ENCODE measurements at regions not wholly inside any gene's neighbourhood (a gene's known extent, or its start where the extent isn't known, plus 50 kb on each side); places are given as distances from the start of the nearest gene placed in this dataset.

- no peak for TF ChIP-seq EGR1 (IDR thresholded peaks at IDR 0.05)
- no peak for TF ChIP-seq NFIC (IDR thresholded peaks at IDR 0.05)
- no peak for TF ChIP-seq CREB1 (IDR thresholded peaks at IDR 0.05; ENCODE audit: low read depth)
- TF ChIP-seq TEAD4 (IDR thresholded peaks at IDR 0.05), result no peak
- TF ChIP-seq CEBPB (IDR thresholded peaks at IDR 0.05), result no peak
- TF ChIP-seq, protein P1, sequence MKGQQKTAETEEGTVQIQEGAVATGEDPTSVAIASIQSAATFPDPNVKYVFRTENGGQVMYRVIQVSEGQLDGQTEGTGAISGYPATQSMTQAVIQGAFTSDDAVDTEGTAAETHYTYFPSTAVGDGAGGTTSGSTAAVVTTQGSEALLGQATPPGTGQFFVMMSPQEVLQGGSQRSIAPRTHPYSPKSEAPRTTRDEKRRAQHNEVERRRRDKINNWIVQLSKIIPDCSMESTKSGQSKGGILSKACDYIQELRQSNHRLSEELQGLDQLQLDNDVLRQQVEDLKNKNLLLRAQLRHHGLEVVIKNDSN (IDR thresholded peaks at IDR 0.05), result no peak
- no peak for TF ChIP-seq TCF12 (IDR thresholded peaks at IDR 0.05; ENCODE audit: low read depth)
- no peak for TF ChIP-seq TAF1 (IDR thresholded peaks at IDR 0.05; ENCODE audit: low read depth)
- TF ChIP-seq REST (IDR thresholded peaks at IDR 0.05; ENCODE audit: low read depth), result no peak
- TF ChIP-seq RAD21 (IDR thresholded peaks at IDR 0.05; ENCODE audit: low read depth), result no peak
- TF ChIP-seq FOXM1 (IDR thresholded peaks at IDR 0.05; ENCODE audit: borderline replicate concordance, low read depth), result no peak
- TF ChIP-seq, protein P2, sequence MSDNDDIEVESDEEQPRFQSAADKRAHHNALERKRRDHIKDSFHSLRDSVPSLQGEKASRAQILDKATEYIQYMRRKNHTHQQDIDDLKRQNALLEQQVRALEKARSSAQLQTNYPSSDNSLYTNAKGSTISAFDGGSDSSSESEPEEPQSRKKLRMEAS (IDR thresholded peaks at IDR 0.05), result no peak
- TF ChIP-seq ZBTB7A (IDR thresholded peaks at IDR 0.05; ENCODE audit: low read depth), result no peak
- no peak for TF ChIP-seq YY1 (IDR thresholded peaks at IDR 0.05; ENCODE audit: low read depth)
- TF ChIP-seq EP300 (IDR thresholded peaks at IDR 0.05; ENCODE audit: borderline replicate concordance), result no peak
Measured at GRCh38 chr1:83060221-83060620, 938.7 kb downstream of the TTLL7 start.

DNA sequence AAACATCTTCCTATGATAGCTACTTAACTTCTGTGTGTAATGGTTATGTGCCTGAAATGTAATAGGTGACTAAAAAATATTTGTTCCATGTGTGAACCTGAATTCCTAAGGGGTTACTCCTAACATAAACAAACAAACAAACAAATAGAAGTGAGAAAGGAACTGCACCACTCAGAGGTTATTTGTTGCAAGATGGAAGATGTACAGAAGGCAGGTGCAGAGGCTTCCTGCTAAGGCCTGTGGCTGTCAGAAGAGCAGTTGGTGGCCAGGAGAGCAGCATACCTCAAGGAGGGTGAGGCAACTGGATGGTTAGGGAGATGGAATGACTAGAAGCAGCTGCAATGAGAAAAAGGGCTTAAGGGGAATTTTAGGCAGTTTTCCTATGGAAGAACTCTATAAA, 940.6 kb downstream of the TTLL7 start:
- no peak for TF ChIP-seq TAF1 (IDR thresholded peaks at IDR 0.05; ENCODE audit: low read depth)
- no peak for TF ChIP-seq CEBPB (IDR thresholded peaks at IDR 0.05)
- no peak for TF ChIP-seq CREB1 (IDR thresholded peaks at IDR 0.05; ENCODE audit: low read depth)
- TF ChIP-seq TCF12 (IDR thresholded peaks at IDR 0.05; ENCODE audit: low read depth), result no peak
- no peak for TF ChIP-seq YY1 (IDR thresholded peaks at IDR 0.05; ENCODE audit: low read depth)
- TF ChIP-seq NFIC (IDR thresholded peaks at IDR 0.05), result no peak
- no peak for TF ChIP-seq EGR1 (IDR thresholded peaks at IDR 0.05)
- no peak for TF ChIP-seq EP300 (IDR thresholded peaks at IDR 0.05; ENCODE audit: borderline replicate concordance)
- no peak for TF ChIP-seq TEAD4 (IDR thresholded peaks at IDR 0.05)
- no peak for TF ChIP-seq ZBTB7A (IDR thresholded peaks at IDR 0.05; ENCODE audit: low read depth)
- TF ChIP-seq FOXM1 (IDR thresholded peaks at IDR 0.05; ENCODE audit: borderline replicate concordance, low read depth), result no peak
- TF ChIP-seq, protein P1 (IDR thresholded peaks at IDR 0.05), result no peak
- TF ChIP-seq REST (IDR thresholded peaks at IDR 0.05; ENCODE audit: low read depth), result no peak
- TF ChIP-seq RAD21 (IDR thresholded peaks at IDR 0.05; ENCODE audit: low read depth), result no peak
- TF ChIP-seq, protein P2 (IDR thresholded peaks at IDR 0.05), result no peak

DNA sequence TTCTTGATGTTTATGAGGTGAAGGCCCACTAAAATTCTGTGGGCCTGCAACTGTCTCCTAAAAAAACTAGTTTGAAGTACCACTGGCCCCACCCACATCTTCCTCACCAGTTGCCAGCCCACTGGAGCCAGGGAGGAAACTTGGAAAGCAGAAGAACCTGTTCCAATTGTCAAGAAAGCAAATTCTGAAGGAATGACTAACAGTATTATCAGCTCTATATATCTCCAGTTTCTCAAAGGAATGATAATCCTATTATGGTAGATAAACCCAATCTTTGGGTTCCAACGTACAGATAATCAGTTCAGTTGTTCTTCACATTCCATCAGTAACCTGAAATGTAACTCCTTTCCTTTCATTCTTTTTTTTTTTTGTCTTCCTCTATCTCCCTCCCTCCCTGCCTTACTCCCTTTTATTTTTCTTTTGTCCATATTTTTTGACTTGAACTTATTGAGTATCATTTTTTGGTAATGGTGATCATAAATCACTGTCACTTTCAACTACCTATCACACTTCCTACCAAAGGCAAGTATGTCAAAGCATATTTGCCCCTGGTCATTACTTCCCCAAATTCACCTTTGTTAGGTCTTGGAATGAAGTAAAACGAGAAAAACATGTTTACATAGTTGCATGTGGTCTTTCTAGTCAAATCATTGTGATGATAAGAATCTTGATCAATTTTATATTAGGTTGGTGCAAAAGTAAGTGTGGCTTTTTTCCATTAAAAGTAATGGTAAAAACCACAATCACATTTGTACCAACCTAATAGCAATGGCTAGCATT, 943.4 kb downstream of the TTLL7 start:
- TF ChIP-seq YY1 (IDR thresholded peaks at IDR 0.05; ENCODE audit: low read depth) (no peak), ZBTB7A (IDR thresholded peaks at IDR 0.05; ENCODE audit: low read depth) (no peak), TCF12 (IDR thresholded peaks at IDR 0.05; ENCODE audit: low read depth) (no peak), CEBPB (IDR thresholded peaks at IDR 0.05) (no peak), EGR1 (IDR thresholded peaks at IDR 0.05) (no peak), FOXM1 (IDR thresholded peaks at IDR 0.05; ENCODE audit: borderline replicate concordance, low read depth) (no peak), NFIC (IDR thresholded peaks at IDR 0.05) (no peak), TAF1 (IDR thresholded peaks at IDR 0.05; ENCODE audit: low read depth) (no peak), REST (IDR thresholded peaks at IDR 0.05; ENCODE audit: low read depth) (no peak), EP300 (IDR thresholded peaks at IDR 0.05; ENCODE audit: borderline replicate concordance) (no peak), RAD21 (IDR thresholded peaks at IDR 0.05; ENCODE audit: low read depth) (no peak), TEAD4 (IDR thresholded peaks at IDR 0.05) (no peak), CREB1 (IDR thresholded peaks at IDR 0.05; ENCODE audit: low read depth) (no peak)
- TF ChIP-seq, protein P2 (IDR thresholded peaks at IDR 0.05), result no peak
- TF ChIP-seq, protein P1 (IDR thresholded peaks at IDR 0.05), result no peak

Measured in Ishikawa (cell line).